NK-92 (cell line): ENCODE measurements at regions not wholly inside any gene's neighbourhood (a gene's known extent, or its start where the extent isn't known, plus 50 kb on each side); places are given as distances from the start of the nearest gene placed in this dataset.

Experiments
- DNase-seq: peaks from one replicate; lab custom pipeline; 2025; ENCODE audit not compliant: unreplicated experiment; lab: John Stamatoyannopoulos, UW

GRCh38 chrX:43562372-43562771, 93.7 kb upstream of the MAOA start:
- DNase-seq: no peak

- DNase-seq: no peak
Measured at GRCh38 chrX:43564953-43565352, 91.1 kb upstream of the MAOA start.

- no peak for DNase-seq
Measured at GRCh38 chrX:43566170-43566569, 89.9 kb upstream of the MAOA start.

GRCh38 chrX:43573441-43574015, 82.6 kb upstream of the MAOA start:
- no peak for DNase-seq

- no peak for DNase-seq
Measured at GRCh38 chrX:43580621-43581020, 75.5 kb upstream of the MAOA start.

- DNase-seq: no peak
Measured at GRCh38 chrX:43581167-43581566, 74.9 kb upstream of the MAOA start.

- DNase-seq: no peak
Measured at GRCh38 chrX:43581888-43582539, 74.1 kb upstream of the MAOA start.

GRCh38 chrX:43582540-43582913, 73.6 kb upstream of the MAOA start:
- DNase-seq: no peak

GRCh38 chrX:43585922-43586321, 70.2 kb upstream of the MAOA start:
- no peak for DNase-seq

GRCh38 chrX:43586830-43587229, 69.3 kb upstream of the MAOA start:
- no peak for DNase-seq

GRCh38 chrX:43589735-43590134, 66.4 kb upstream of the MAOA start:
- no peak for DNase-seq

GRCh38 chrX:43590150-43590549, 65.9 kb upstream of the MAOA start:
- no peak for DNase-seq

GRCh38 chrX:43592597-43592996, 63.5 kb upstream of the MAOA start:
- no peak for DNase-seq

GRCh38 chrX:43595931-43596330, 60.2 kb upstream of the MAOA start:
- DNase-seq: no peak

GRCh38 chrX:43604753-43605152, 51.3 kb upstream of the MAOA start:
- DNase-seq: no peak

GRCh38 chrX:43605351-43605750, 50.7 kb upstream of the MAOA start:
- DNase-seq: no peak
